GM23338 (cell line): ENCODE measurements at regions not wholly inside any gene's neighbourhood (a gene's known extent, or its start where the extent isn't known, plus 50 kb on each side); places are given as distances from the start of the nearest gene placed in this dataset.
A peak's percentile ranks its signal among the peaks of the same experiment; 100 is the strongest.

Source experiments
- ATAC-seq: fragments of 200-7000 bp; cut with Tn5 transposase; 3 replicates; pipeline ENCODE4 v1.9.1; 2020
- DNase-seq: peaks from one replicate; pipeline ENCODE4 v3.0.0-alpha.2; 2015; ENCODE audit warnings: low spot score
- H2AFZ ChIP-seq: fragments of 200-600 bp; sonication (generic); 2 replicates; pipeline ENCODE4 v1.8.0; 2016; ENCODE audit warnings: antibody characterized with exemption, mild to moderate bottlenecking, moderate library complexity
- H3F3A ChIP-seq: fragments of 200-600 bp; sonication (generic); replicated peaks from 2 replicates; pipeline ENCODE4 v1.8.0; 2017; ENCODE audit warnings: antibody characterized with exemption, mixed run types, low read depth
- H3K27ac ChIP-seq: fragments of 200-600 bp; sonication (generic); 2 replicates; pipeline ENCODE4 v1.6.1; 2016; ENCODE audit warnings: low read depth
- H3K27me3 ChIP-seq: fragments of 200-600 bp; sonication (generic); 2 replicates; pipeline ENCODE4 v1.8.0; 2016; ENCODE audit warnings: mild to moderate bottlenecking, mixed run types, moderate library complexity; ENCODE audit not compliant: insufficient read depth
- H3K36me3 ChIP-seq: fragments of 200-600 bp; sonication (generic); 2 replicates; pipeline ENCODE4 v1.8.0; 2016; ENCODE audit warnings: mild to moderate bottlenecking; ENCODE audit not compliant: insufficient read depth
- H3K4me1 ChIP-seq: fragments of 200-600 bp; sonication (generic); 2 replicates; pipeline ENCODE4 v1.8.0; 2016; ENCODE audit warnings: mild to moderate bottlenecking, moderate library complexity; ENCODE audit not compliant: insufficient read depth
- H3K4me2 ChIP-seq: fragments of 200-600 bp; sonication (generic); 2 replicates; pipeline ENCODE4 v1.7.1; 2017; ENCODE audit warnings: mixed run types
- H3K4me3 ChIP-seq: fragments of 200-600 bp; sonication (generic); 2 replicates; pipeline ENCODE4 v1.6.1; 2016; ENCODE audit warnings: mixed run types
- H3K79me2 ChIP-seq: fragments of 200-600 bp; sonication (generic); replicated peaks from 2 replicates; pipeline ENCODE4 v1.8.0; 2017; ENCODE audit warnings: mild to moderate bottlenecking; ENCODE audit not compliant: insufficient read depth
- H3K9me2 ChIP-seq: fragments of 200-600 bp; sonication (generic); 2 replicates; pipeline ENCODE4 v1.8.0; 2017; ENCODE audit not compliant: insufficient read depth
- H4K20me1 ChIP-seq: fragments of 200-600 bp; sonication (generic); replicated peaks from 2 replicates; pipeline ENCODE4 v1.8.0; 2017; ENCODE audit warnings: mild to moderate bottlenecking; ENCODE audit not compliant: insufficient read depth
- H3K27ac Mint-ChIP-seq: 2 replicates; pipeline ENCODE4 v1.8.0; 2020; ENCODE audit warnings: inconsistent platforms, mild to moderate bottlenecking, moderate library complexity, mixed read lengths
- H3K27me3 Mint-ChIP-seq: 3 replicates; pipeline ENCODE4 v1.8.0; 2022; ENCODE audit warnings: low read depth, mild to moderate bottlenecking, moderate library complexity, mixed read lengths, inconsistent platforms; ENCODE audit not compliant: insufficient read depth, poor library complexity
- H3K36me3 Mint-ChIP-seq: 3 replicates; pipeline ENCODE4 v1.8.0; 2021; ENCODE audit warnings: low read depth, mild to moderate bottlenecking, inconsistent platforms, moderate library complexity, mixed read lengths
- H3K4me1 Mint-ChIP-seq: 3 replicates; pipeline ENCODE4 v1.8.0; 2020; ENCODE audit warnings: mild to moderate bottlenecking, inconsistent platforms, mixed read lengths
- H3K4me3 Mint-ChIP-seq: 3 replicates; pipeline ENCODE4 v1.8.0; 2021; ENCODE audit warnings: moderate library complexity, mild to moderate bottlenecking, inconsistent platforms, mixed read lengths
- H3K9me3 Mint-ChIP-seq: 3 replicates; pipeline ENCODE4 v1.8.0; 2020; ENCODE audit warnings: moderate library complexity, mild to moderate bottlenecking, inconsistent platforms, mixed read lengths
- CREB1 ChIP-seq: fragments of 250-450 bp; sonication (Bioruptor Pico); IDR thresholded peaks from 2 replicates; pipeline ENCODE4 v1.5.0; 2020; ENCODE audit warnings: low read depth, mild to moderate bottlenecking, moderate library complexity
- EZH2 ChIP-seq: fragments of 200-600 bp; sonication (generic); IDR thresholded peaks from one replicate; pipeline ENCODE4 v1.8.0; 2017; ENCODE audit warnings: antibody characterized with exemption, mild to moderate bottlenecking, low read depth; ENCODE audit not compliant: unreplicated experiment
- EZH2phosphoT487 ChIP-seq: fragments of 200-600 bp; sonication (generic); IDR thresholded peaks from one replicate; pipeline ENCODE4 v1.8.1; 2018; ENCODE audit warnings: antibody characterized with exemption; ENCODE audit not compliant: unreplicated experiment
- JUNB ChIP-seq: IDR thresholded peaks from one replicate; pipeline ENCODE4 v1.6.1; 2016; ENCODE audit warnings: antibody characterized with exemption; ENCODE audit not compliant: unreplicated experiment
- NANOG ChIP-seq: IDR thresholded peaks from 2 replicates; pipeline ENCODE4 v1.6.1; 2016; ENCODE audit warnings: antibody characterized with exemption, borderline replicate concordance
- POLR2AphosphoS5 ChIP-seq: IDR thresholded peaks from 2 replicates; pipeline ENCODE4 v1.6.1; 2016; ENCODE audit warnings: antibody characterized with exemption, low read depth
- STAT1 ChIP-seq: IDR thresholded peaks from one replicate; pipeline ENCODE4 v1.6.1; 2016; ENCODE audit warnings: antibody characterized with exemption; ENCODE audit not compliant: unreplicated experiment
- ZNF114 ChIP-seq: fragments of 250-450 bp; sonication (Bioruptor Pico); IDR thresholded peaks from 2 replicates; pipeline ENCODE4 v1.5.0; 2020; ENCODE audit warnings: mild to moderate bottlenecking, moderate library complexity
- ZNF331 ChIP-seq: fragments of 250-450 bp; sonication (Bioruptor Pico); IDR thresholded peaks from 2 replicates; pipeline ENCODE4 v1.5.0; 2020; ENCODE audit warnings: low read depth, mild to moderate bottlenecking, moderate library complexity
- TF ChIP-seq, protein P1 (sequence below), 2 experiments: fragments of 200-600 bp in 1 of 2; sonication (generic) in 1 of 2; conservative IDR thresholded peaks; 2 replicates each; pipeline versions ENCODE4 v1.5.1 to v1.6.1; 2016 to 2017; ENCODE audit warnings: antibody characterized with exemption in 2 of 2, low read depth in 2 of 2, mild to moderate bottlenecking in 2 of 2, moderate library complexity in 1 of 2
- TF ChIP-seq, protein P2 (sequence below): IDR thresholded peaks from 2 replicates; pipeline ENCODE4 v1.6.1; 2016; ENCODE audit warnings: antibody characterized with exemption
- TF ChIP-seq, protein P3 (sequence below): IDR thresholded peaks from one replicate; pipeline ENCODE4 v1.6.1; 2018; ENCODE audit warnings: antibody characterized with exemption; ENCODE audit not compliant: unreplicated experiment
- TF ChIP-seq, protein P4 (sequence below): fragments of 250-450 bp; sonication (Bioruptor Pico); IDR thresholded peaks from 2 replicates; pipeline ENCODE4 v1.5.0; 2020; ENCODE audit warnings: mild to moderate bottlenecking, moderate library complexity

DNA sequence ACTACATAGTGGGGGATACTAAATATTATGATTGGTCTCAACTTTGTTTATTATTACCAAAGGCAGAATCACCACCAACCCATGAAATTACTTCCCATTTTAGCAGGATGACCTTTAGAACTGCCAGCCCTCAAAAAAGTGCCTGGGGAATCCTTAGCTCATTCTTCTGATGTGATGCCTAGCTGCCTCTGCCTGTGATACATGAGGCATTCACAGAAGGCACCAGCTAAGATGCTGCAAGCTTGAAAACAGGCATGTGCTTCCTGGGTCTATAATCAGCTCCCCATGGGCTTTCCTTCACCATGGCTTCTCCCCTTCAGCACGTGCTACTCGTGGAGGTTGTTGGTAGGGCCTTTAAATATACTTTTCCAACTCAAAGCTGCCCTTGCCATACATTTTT is 50.4 kb upstream of the ARHGAP20 start:
- ATAC-seq (peak; percentile 45; the same call in 2 of the 3 replicates), DNase-seq (peak; percentile 2)
- Mint-ChIP-seq H3K36me3 (no peaks in the 10 kb centered on the region), H3K27ac (no peak overlapping the region), H3K9me3 (no peaks in the 10 kb centered on the region), H3K4me1 (peaks cover 16% of the 10 kb centered on the region), H3K4me3 (no peak overlapping the region), H3K27me3 (no peaks in the 10 kb centered on the region)
- no peaks in the 10 kb centered on the region for H3K27me3 ChIP-seq
- no peaks in the 10 kb centered on the region for H3K9me2 ChIP-seq
- H3K4me3 ChIP-seq = no peak overlapping the region
- peak overlapping the region; percentile 38; the same call in 1 of the 2 replicates for H2AFZ ChIP-seq
- TF ChIP-seq STAT1 (no peak), EZH2phosphoT487 (no peak), ZNF331 (CRISPR knock-in tag) (no peak), EZH2 (no peak), JUNB (no peak), ZNF114 (CRISPR knock-in tag) (no peak), NANOG (no peak), CREB1 (CRISPR knock-in tag) (no peak), POLR2AphosphoS5 (no peak)
- TF ChIP-seq, protein P1, sequence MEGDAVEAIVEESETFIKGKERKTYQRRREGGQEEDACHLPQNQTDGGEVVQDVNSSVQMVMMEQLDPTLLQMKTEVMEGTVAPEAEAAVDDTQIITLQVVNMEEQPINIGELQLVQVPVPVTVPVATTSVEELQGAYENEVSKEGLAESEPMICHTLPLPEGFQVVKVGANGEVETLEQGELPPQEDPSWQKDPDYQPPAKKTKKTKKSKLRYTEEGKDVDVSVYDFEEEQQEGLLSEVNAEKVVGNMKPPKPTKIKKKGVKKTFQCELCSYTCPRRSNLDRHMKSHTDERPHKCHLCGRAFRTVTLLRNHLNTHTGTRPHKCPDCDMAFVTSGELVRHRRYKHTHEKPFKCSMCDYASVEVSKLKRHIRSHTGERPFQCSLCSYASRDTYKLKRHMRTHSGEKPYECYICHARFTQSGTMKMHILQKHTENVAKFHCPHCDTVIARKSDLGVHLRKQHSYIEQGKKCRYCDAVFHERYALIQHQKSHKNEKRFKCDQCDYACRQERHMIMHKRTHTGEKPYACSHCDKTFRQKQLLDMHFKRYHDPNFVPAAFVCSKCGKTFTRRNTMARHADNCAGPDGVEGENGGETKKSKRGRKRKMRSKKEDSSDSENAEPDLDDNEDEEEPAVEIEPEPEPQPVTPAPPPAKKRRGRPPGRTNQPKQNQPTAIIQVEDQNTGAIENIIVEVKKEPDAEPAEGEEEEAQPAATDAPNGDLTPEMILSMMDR (conservative IDR thresholded peaks at IDR 0.05; ENCODE audit: low read depth in 2 of 2) = no peak
- TF ChIP-seq, protein P2, sequence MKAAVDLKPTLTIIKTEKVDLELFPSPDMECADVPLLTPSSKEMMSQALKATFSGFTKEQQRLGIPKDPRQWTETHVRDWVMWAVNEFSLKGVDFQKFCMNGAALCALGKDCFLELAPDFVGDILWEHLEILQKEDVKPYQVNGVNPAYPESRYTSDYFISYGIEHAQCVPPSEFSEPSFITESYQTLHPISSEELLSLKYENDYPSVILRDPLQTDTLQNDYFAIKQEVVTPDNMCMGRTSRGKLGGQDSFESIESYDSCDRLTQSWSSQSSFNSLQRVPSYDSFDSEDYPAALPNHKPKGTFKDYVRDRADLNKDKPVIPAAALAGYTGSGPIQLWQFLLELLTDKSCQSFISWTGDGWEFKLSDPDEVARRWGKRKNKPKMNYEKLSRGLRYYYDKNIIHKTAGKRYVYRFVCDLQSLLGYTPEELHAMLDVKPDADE = no peak
- TF ChIP-seq, protein P3, sequence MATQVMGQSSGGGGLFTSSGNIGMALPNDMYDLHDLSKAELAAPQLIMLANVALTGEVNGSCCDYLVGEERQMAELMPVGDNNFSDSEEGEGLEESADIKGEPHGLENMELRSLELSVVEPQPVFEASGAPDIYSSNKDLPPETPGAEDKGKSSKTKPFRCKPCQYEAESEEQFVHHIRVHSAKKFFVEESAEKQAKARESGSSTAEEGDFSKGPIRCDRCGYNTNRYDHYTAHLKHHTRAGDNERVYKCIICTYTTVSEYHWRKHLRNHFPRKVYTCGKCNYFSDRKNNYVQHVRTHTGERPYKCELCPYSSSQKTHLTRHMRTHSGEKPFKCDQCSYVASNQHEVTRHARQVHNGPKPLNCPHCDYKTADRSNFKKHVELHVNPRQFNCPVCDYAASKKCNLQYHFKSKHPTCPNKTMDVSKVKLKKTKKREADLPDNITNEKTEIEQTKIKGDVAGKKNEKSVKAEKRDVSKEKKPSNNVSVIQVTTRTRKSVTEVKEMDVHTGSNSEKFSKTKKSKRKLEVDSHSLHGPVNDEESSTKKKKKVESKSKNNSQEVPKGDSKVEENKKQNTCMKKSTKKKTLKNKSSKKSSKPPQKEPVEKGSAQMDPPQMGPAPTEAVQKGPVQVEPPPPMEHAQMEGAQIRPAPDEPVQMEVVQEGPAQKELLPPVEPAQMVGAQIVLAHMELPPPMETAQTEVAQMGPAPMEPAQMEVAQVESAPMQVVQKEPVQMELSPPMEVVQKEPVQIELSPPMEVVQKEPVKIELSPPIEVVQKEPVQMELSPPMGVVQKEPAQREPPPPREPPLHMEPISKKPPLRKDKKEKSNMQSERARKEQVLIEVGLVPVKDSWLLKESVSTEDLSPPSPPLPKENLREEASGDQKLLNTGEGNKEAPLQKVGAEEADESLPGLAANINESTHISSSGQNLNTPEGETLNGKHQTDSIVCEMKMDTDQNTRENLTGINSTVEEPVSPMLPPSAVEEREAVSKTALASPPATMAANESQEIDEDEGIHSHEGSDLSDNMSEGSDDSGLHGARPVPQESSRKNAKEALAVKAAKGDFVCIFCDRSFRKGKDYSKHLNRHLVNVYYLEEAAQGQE = no peak
- TF ChIP-seq, protein P4, sequence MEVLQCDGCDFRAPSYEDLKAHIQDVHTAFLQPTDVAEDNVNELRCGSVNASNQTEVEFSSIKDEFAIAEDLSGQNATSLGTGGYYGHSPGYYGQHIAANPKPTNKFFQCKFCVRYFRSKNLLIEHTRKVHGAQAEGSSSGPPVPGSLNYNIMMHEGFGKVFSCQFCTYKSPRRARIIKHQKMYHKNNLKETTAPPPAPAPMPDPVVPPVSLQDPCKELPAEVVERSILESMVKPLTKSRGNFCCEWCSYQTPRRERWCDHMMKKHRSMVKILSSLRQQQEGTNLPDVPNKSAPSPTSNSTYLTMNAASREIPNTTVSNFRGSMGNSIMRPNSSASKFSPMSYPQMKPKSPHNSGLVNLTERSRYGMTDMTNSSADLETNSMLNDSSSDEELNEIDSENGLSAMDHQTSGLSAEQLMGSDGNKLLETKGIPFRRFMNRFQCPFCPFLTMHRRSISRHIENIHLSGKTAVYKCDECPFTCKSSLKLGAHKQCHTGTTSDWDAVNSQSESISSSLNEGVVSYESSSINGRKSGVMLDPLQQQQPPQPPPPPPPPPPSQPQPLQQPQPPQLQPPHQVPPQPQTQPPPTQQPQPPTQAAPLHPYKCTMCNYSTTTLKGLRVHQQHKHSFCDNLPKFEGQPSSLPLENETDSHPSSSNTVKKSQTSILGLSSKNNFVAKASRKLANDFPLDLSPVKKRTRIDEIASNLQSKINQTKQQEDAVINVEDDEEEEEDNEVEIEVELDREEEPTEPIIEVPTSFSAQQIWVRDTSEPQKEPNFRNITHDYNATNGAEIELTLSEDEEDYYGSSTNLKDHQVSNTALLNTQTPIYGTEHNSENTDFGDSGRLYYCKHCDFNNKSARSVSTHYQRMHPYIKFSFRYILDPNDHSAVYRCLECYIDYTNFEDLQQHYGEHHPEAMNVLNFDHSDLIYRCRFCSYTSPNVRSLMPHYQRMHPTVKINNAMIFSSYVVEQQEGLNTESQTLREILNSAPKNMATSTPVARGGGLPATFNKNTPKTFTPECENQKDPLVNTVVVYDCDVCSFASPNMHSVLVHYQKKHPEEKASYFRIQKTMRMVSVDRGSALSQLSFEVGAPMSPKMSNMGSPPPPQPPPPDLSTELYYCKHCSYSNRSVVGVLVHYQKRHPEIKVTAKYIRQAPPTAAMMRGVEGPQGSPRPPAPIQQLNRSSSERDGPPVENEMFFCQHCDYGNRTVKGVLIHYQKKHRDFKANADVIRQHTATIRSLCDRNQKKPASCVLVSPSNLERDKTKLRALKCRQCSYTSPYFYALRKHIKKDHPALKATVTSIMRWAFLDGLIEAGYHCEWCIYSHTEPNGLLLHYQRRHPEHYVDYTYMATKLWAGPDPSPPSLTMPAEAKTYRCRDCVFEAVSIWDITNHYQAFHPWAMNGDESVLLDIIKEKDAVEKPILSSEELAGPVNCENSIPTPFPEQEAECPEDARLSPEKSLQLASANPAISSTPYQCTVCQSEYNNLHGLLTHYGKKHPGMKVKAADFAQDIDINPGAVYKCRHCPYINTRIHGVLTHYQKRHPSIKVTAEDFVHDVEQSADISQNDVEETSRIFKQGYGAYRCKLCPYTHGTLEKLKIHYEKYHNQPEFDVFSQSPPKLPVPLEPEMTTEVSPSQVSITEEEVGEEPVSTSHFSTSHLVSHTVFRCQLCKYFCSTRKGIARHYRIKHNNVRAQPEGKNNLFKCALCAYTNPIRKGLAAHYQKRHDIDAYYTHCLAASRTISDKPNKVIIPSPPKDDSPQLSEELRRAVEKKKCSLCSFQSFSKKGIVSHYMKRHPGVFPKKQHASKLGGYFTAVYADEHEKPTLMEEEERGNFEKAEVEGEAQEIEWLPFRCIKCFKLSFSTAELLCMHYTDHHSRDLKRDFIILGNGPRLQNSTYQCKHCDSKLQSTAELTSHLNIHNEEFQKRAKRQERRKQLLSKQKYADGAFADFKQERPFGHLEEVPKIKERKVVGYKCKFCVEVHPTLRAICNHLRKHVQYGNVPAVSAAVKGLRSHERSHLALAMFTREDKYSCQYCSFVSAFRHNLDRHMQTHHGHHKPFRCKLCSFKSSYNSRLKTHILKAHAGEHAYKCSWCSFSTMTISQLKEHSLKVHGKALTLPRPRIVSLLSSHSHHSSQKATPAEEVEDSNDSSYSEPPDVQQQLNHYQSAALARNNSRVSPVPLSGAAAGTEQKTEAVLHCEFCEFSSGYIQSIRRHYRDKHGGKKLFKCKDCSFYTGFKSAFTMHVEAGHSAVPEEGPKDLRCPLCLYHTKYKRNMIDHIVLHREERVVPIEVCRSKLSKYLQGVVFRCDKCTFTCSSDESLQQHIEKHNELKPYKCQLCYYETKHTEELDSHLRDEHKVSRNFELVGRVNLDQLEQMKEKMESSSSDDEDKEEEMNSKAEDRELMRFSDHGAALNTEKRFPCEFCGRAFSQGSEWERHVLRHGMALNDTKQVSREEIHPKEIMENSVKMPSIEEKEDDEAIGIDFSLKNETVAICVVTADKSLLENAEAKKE (CRISPR knock-in tag) = no peak
- H3K27ac ChIP-seq = no peak overlapping the region
- peaks cover 13% of the 10 kb centered on the region for H3K4me1 ChIP-seq
- no peaks in the 10 kb centered on the region for H4K20me1 ChIP-seq
- H3F3A ChIP-seq = no peaks in the 10 kb centered on the region
- no peaks in the 10 kb centered on the region for H3K36me3 ChIP-seq
- H3K4me2 ChIP-seq = no peak overlapping the region
- no peaks in the 10 kb centered on the region for H3K79me2 ChIP-seq
